SK-N-SH (cell line): ENCODE measurements at regions not wholly inside any gene's neighbourhood (a gene's known extent, or its start where the extent isn't known, plus 50 kb on each side); places are given as distances from the start of the nearest gene placed in this dataset.
A peak's percentile ranks its signal among the peaks of the same experiment; 100 is the strongest.

Experiments used
- CTCF ChIA-PET: fragments of 300-600, 350-600 bp; formaldehyde crosslinking; extraction: SDS; loops from one replicate; lab custom pipeline; 2021; lab: Yijun Ruan, JAX
- POLR2A ChIA-PET: fragments of 350-600 bp; sonication (Branson Sonifier 250); formaldehyde crosslinking; extraction: SDS; loops from one replicate; lab custom pipeline; 2020; ENCODE audit warnings: antibody characterized with exemption, inconsistent platforms; lab: Yijun Ruan, JAX
- DNase-seq: peaks from one replicate; pipeline ENCODE4 v3.0.0; 2012
- H2AFZ ChIP-seq: fragments of 200-600 bp; sonication (generic); 2 replicates; pipeline ENCODE4 v1.8.1; 2016; ENCODE audit warnings: antibody characterized with exemption, mild to moderate bottlenecking, low read depth
- H3F3A ChIP-seq: fragments of 200-600 bp; sonication (generic); replicated peaks from 2 replicates; pipeline ENCODE3; 2016; ENCODE audit warnings: antibody characterized with exemption, mild to moderate bottlenecking; ENCODE audit not compliant: insufficient read depth
- H3K27ac ChIP-seq, 2 experiments: fragments of 200-500 bp in 1 of 2; fragments of 200-600 bp in 1 of 2; sonication (Bioruptor generic) in 1 of 2; sonication (generic), shearing (Covaris generic) in 1 of 2; 2 replicates each; pipeline versions ENCODE4 v1.5.1 to v1.6.1; 2014 to 2016; ENCODE audit warnings: low read depth in 2 of 2, inconsistent platforms in 1 of 2, low read length in 1 of 2, mild to moderate bottlenecking in 1 of 2, mixed read lengths in 1 of 2
- H3K27me3 ChIP-seq: fragments of 200-600 bp; sonication (generic), shearing (Covaris generic); 2 replicates; pipeline ENCODE4 v1.6.1; 2016; ENCODE audit warnings: mixed run types; ENCODE audit not compliant: insufficient read depth
- H3K36me3 ChIP-seq, 2 experiments: fragments of 200-500 bp in 1 of 2; fragments of 200-600 bp in 1 of 2; sonication (Bioruptor generic) in 1 of 2; sonication (generic) in 1 of 2; replicated peaks in 1 of 2; 2 replicates each; pipeline versions ENCODE3 to v1.5.1; 2014 to 2016; ENCODE audit warnings: low read length in 1 of 2, mild to moderate bottlenecking in 1 of 2; ENCODE audit not compliant: insufficient read depth in 2 of 2, control insufficient read depth in 1 of 2
- H3K4me1 ChIP-seq, 2 experiments: fragments of 200-500 bp in 1 of 2; fragments of 200-600 bp in 1 of 2; sonication (Bioruptor generic) in 1 of 2; sonication (generic), shearing (Covaris generic) in 1 of 2; 2 replicates each; pipeline versions ENCODE4 v1.5.1 to v1.6.1; 2014 to 2016; ENCODE audit warnings: low read depth in 1 of 2, low read length in 1 of 2, mixed run types in 1 of 2; ENCODE audit not compliant: insufficient read depth in 2 of 2, control insufficient read depth in 1 of 2
- H3K4me2 ChIP-seq: fragments of 200-600 bp; sonication (generic), shearing (Covaris generic); 2 replicates; pipeline ENCODE4 v1.6.1; 2017; ENCODE audit warnings: mixed run types
- H3K4me3 ChIP-seq, 2 experiments: fragments of 200-500 bp in 1 of 2; fragments of 200-600 bp in 1 of 2; sonication (Bioruptor generic) in 1 of 2; sonication (generic), shearing (Covaris generic) in 1 of 2; 2 replicates each; pipeline versions ENCODE4 v1.5.1 to v1.8.1; 2014 to 2016; ENCODE audit warnings: low read depth in 2 of 2, inconsistent platforms in 1 of 2, low read length in 1 of 2, mild to moderate bottlenecking in 1 of 2, mixed read lengths in 1 of 2, moderate library complexity in 1 of 2
- H3K79me2 ChIP-seq: fragments of 200-600 bp; sonication (generic); 2 replicates; pipeline ENCODE4 v1.8.1; 2017; ENCODE audit warnings: mild to moderate bottlenecking; ENCODE audit not compliant: insufficient read depth
- H3K9ac ChIP-seq: fragments of 200-600 bp; sonication (generic); 2 replicates; pipeline ENCODE4 v1.6.1; 2017; ENCODE audit warnings: mixed run types
- H3K9me2 ChIP-seq: fragments of 200-600 bp; sonication (generic); 2 replicates; pipeline ENCODE4 v1.6.1; 2017; ENCODE audit warnings: mixed run types
- H3K9me3 ChIP-seq: fragments of 200-600 bp; sonication (generic); 2 replicates; pipeline ENCODE4 v1.6.1; 2017; ENCODE audit warnings: mixed run types, mild to moderate bottlenecking, moderate library complexity
- H4K20me1 ChIP-seq: fragments of 200-600 bp; sonication (generic); 2 replicates; pipeline ENCODE4 v1.6.1; 2017; ENCODE audit warnings: mild to moderate bottlenecking, mixed run types; ENCODE audit not compliant: insufficient read depth
- CHD2 ChIP-seq: fragments of 150-350 bp; IDR thresholded peaks from 2 replicates; pipeline ENCODE4 v1.6.1; 2018; ENCODE audit warnings: low read length; ENCODE audit not compliant: partially characterized antibody
- ELF1 ChIP-seq: IDR thresholded peaks from 2 replicates; pipeline ENCODE4 v1.4.0; 2012
- EP300 ChIP-seq, 2 experiments: IDR thresholded peaks; 2 replicates each; pipeline versions ENCODE4 v1.4.0 to v1.6.1; 2012; ENCODE audit warnings: borderline replicate concordance in 1 of 2, low read depth in 1 of 2, low read length in 1 of 2
- EZH2phosphoT487 ChIP-seq: fragments of 200-600 bp; sonication (generic); IDR thresholded peaks from 2 replicates; pipeline ENCODE4 v1.6.1; 2017; ENCODE audit warnings: low read depth, mixed run types, mild to moderate bottlenecking, antibody characterized with exemption, moderate library complexity, borderline replicate concordance
- FOSL2 ChIP-seq: IDR thresholded peaks from 2 replicates; pipeline ENCODE4 v1.4.0; 2012; ENCODE audit warnings: low read depth, mild to moderate bottlenecking, moderate library complexity, borderline replicate concordance
- FOXJ3 ChIP-seq: sonication (generic); formaldehyde crosslinking; IDR thresholded peaks from 2 replicates; pipeline ENCODE4 v1.5.1; 2020; ENCODE audit warnings: mild to moderate bottlenecking, missing genetic modification reagents
- FOXM1 ChIP-seq: IDR thresholded peaks from 2 replicates; pipeline ENCODE4 v1.4.0; 2012; ENCODE audit warnings: low read depth, mild to moderate bottlenecking
- GABPA ChIP-seq: IDR thresholded peaks from 2 replicates; pipeline ENCODE4 v1.4.0; 2012; ENCODE audit warnings: low read depth, mild to moderate bottlenecking
- GATA2 ChIP-seq: sonication (generic); formaldehyde crosslinking; IDR thresholded peaks from 2 replicates; pipeline ENCODE4 v1.5.0; 2020; ENCODE audit warnings: mild to moderate bottlenecking, missing genetic modification reagents
- IRF3 ChIP-seq: fragments of 150-350 bp; IDR thresholded peaks from 2 replicates; pipeline ENCODE4 v1.6.1; 2016; ENCODE audit warnings: mild to moderate bottlenecking, low read depth, low read length
- JUND ChIP-seq: IDR thresholded peaks from 2 replicates; pipeline ENCODE4 v1.4.0; 2012
- MAX ChIP-seq: IDR thresholded peaks from 2 replicates; pipeline ENCODE4 v1.4.0; 2012; ENCODE audit warnings: low read depth
- MEF2A ChIP-seq: IDR thresholded peaks from 2 replicates; pipeline ENCODE4 v1.4.0; 2012; ENCODE audit warnings: low read depth, borderline replicate concordance
- MXI1 ChIP-seq: IDR thresholded peaks from 2 replicates; pipeline ENCODE4 v1.6.1; 2012; ENCODE audit warnings: mild to moderate bottlenecking, low read depth, low read length, improper control_type of control experiment
- NFIC ChIP-seq: IDR thresholded peaks from 2 replicates; pipeline ENCODE4 v1.4.0; 2012; ENCODE audit warnings: borderline replicate concordance
- PBX3 ChIP-seq: IDR thresholded peaks from 2 replicates; pipeline ENCODE4; 2012
- RAD21 ChIP-seq: IDR thresholded peaks from 2 replicates; pipeline ENCODE4 v1.6.1; 2012; ENCODE audit warnings: mild to moderate bottlenecking, low read length
- RCOR1 ChIP-seq: fragments of 150-350 bp; IDR thresholded peaks from 2 replicates; pipeline ENCODE4 v1.6.1; 2017; ENCODE audit warnings: antibody characterized with exemption, low read length
- RXRA ChIP-seq: IDR thresholded peaks from 2 replicates; pipeline ENCODE4 v1.4.0; 2012; ENCODE audit warnings: low read depth, mild to moderate bottlenecking, borderline replicate concordance
- SIN3A ChIP-seq: IDR thresholded peaks from 2 replicates; pipeline ENCODE4 v1.6.1; 2012; ENCODE audit warnings: low read depth, mild to moderate bottlenecking, low read length, moderate library complexity, borderline replicate concordance
- SMC3 ChIP-seq: IDR thresholded peaks from 2 replicates; pipeline ENCODE4 v1.6.1; 2012; ENCODE audit warnings: low read depth, low read length, improper control_type of control experiment
- TEAD4 ChIP-seq: IDR thresholded peaks from 2 replicates; pipeline ENCODE4 v1.4.0; 2012; ENCODE audit warnings: mild to moderate bottlenecking, borderline replicate concordance; ENCODE audit not compliant: insufficient read depth
- WGBS: methylation state at CpG from one replicate; pipeline ENCODE4 v1.1.6; 2017; ENCODE audit warnings: low lambda C conversion rate; 5-methylcytosine and 5-hydroxymethylcytosine counted together
- TF ChIP-seq, protein P1 (sequence below): IDR thresholded peaks from 2 replicates; pipeline ENCODE4 v1.4.0; 2012; ENCODE audit warnings: low read depth, borderline replicate concordance

GRCh38 chr3:110929816-110930215, 141.8 kb upstream of the NECTIN3 start:
- H3F3A ChIP-seq, result no peaks in the 10 kb centered on the region
- no peak overlapping the region for H3K9ac ChIP-seq
- H3K27me3 ChIP-seq, result no peaks in the 10 kb centered on the region
- no peak for DNase-seq
- H3K27ac ChIP-seq, result no peak overlapping the region
- H3K4me3 ChIP-seq, result no peak overlapping the region
- ChIA-PET POLR2A (no interaction called here), CTCF (interaction anchor here (0.6 to 1.0 kb wide), 2 partner anchors 76 to 1101 kb away, joined by 3 read pairs; no protein-coding TSS in a partner anchor)
- no peak overlapping the region for H2AFZ ChIP-seq
- H3K36me3 ChIP-seq, result no peaks in the 10 kb centered on the region
- H4K20me1 ChIP-seq, result no peaks in the 10 kb centered on the region
- H3K79me2 ChIP-seq, result no peaks in the 10 kb centered on the region
- no peaks in the 10 kb centered on the region for H3K9me2 ChIP-seq
- no peaks in the 10 kb centered on the region for H3K9me3 ChIP-seq
- H3K4me2 ChIP-seq, result no peak overlapping the region
- no peaks in the 10 kb centered on the region; a peak in 2 of 4 replicates for H3K4me1 ChIP-seq
- TF ChIP-seq GATA2 (CRISPR knock-in tag), result no peak
- TF ChIP-seq PBX3, result 0 out of 2 replicates have a peak, but pooled peaks have one; percentile 16
- no peak for TF ChIP-seq MAX
- TF ChIP-seq MXI1, result no peak
- no peak for TF ChIP-seq IRF3
- no peak for TF ChIP-seq EZH2phosphoT487
- TF ChIP-seq GABPA, result no peak
- TF ChIP-seq CHD2, result no peak
- TF ChIP-seq FOXJ3 (CRISPR knock-in tag), result no peak
- TF ChIP-seq MEF2A, result no peak
- TF ChIP-seq SIN3A, result no peak
- TF ChIP-seq JUND, result peak; percentile 23; the same call in 1 of the 2 replicates
- TF ChIP-seq ELF1, result no peak
- TF ChIP-seq EP300 (IDR thresholded peaks at IDR 0.05; ENCODE audit: borderline replicate concordance in 1 of 2, low read depth in 1 of 2, low read length in 1 of 2), result no peak
- no peak for TF ChIP-seq FOSL2
- no peak for TF ChIP-seq TEAD4

DNA sequence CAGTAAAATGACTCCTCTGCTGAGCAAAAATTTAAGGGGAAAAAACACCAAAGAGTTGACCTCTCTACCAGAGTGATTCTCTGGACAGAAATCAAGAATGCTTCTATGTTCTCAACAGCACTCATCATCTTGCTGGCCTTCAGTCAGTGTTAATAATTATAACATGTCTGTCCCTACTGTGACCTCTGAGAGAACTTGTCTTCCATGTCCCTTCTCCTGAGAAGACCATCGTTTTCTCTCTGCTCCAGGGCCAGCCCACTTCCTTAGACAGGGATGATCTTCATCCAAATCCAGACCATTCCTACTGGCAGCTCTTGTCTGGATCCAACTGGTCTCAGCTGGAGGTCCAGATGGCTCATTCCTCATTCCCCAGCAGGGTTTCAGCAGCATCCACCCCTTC, 139.0 kb upstream of the NECTIN3 start:
- peak overlapping the region; percentile 12; the same call in 1 of the 2 replicates for H3K4me2 ChIP-seq
- H3K36me3 ChIP-seq, result no peaks in the 10 kb centered on the region
- ChIA-PET CTCF (no interaction called here), POLR2A (no interaction called here)
- H3K9ac ChIP-seq, result no peak overlapping the region
- H3K4me1 ChIP-seq, result no peaks in the 10 kb centered on the region; a peak in 2 of 4 replicates
- H2AFZ ChIP-seq, result no peak overlapping the region
- DNase-seq, result no peak
- H3K27me3 ChIP-seq, result no peaks in the 10 kb centered on the region
- H3K79me2 ChIP-seq, result no peaks in the 10 kb centered on the region
- no peak overlapping the region for H3K4me3 ChIP-seq
- no peaks in the 10 kb centered on the region for H3K9me2 ChIP-seq
- H3K9me3 ChIP-seq, result no peaks in the 10 kb centered on the region
- peak overlapping the region; percentile 76 to 77 for H3K27ac ChIP-seq
- no peaks in the 10 kb centered on the region for H3F3A ChIP-seq
- no peaks in the 10 kb centered on the region for H4K20me1 ChIP-seq
- 15% methylated on average over 1 of the region's 1 CpG for WGBS
- peak; percentile 37 to 76; a peak in 2 of 4 replicates for TF ChIP-seq EP300 (IDR thresholded peaks at IDR 0.05; ENCODE audit: borderline replicate concordance in 1 of 2, low read depth in 1 of 2, low read length in 1 of 2)
- TF ChIP-seq MXI1, result no peak
- TF ChIP-seq IRF3, result no peak
- TF ChIP-seq FOXM1, result no peak
- TF ChIP-seq JUND, result peak; percentile 17; the same call in 1 of the 2 replicates
- peak; percentile 77; the same call in 1 of the 2 replicates for TF ChIP-seq RXRA
- TF ChIP-seq, protein P1, sequence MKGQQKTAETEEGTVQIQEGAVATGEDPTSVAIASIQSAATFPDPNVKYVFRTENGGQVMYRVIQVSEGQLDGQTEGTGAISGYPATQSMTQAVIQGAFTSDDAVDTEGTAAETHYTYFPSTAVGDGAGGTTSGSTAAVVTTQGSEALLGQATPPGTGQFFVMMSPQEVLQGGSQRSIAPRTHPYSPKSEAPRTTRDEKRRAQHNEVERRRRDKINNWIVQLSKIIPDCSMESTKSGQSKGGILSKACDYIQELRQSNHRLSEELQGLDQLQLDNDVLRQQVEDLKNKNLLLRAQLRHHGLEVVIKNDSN, result no peak
- peak; percentile 70 for TF ChIP-seq NFIC
- no peak for TF ChIP-seq FOXJ3 (CRISPR knock-in tag)
- no peak for TF ChIP-seq SMC3
- peak; percentile 52 for TF ChIP-seq TEAD4
- no peak for TF ChIP-seq MEF2A
- TF ChIP-seq RCOR1, result no peak
- no peak for TF ChIP-seq RAD21
- peak; percentile 86 for TF ChIP-seq PBX3
